Embryonic facial prominence (tissue), 1 donor: ENCODE measurements at regions not wholly inside any gene's neighbourhood (a gene's known extent, or its start where the extent isn't known, plus 50 kb on each side); places are given as distances from the start of the nearest gene placed in this dataset.
"Not testable (repeated sequence)": the region's sequence is repeated elsewhere in the genome, so short reads cannot be mapped to it uniquely, and the experiment has no call there.

Experiments
- DNase-seq: peaks from one replicate; pipeline ENCODE4 v3.0.0-alpha.2; 2016; ENCODE audit errors: extremely low spot score

GRCh38 chr13:66152596-66152995 lies 1077.5 kb downstream of the PCDH9 start:
- no peak for DNase-seq

- DNase-seq: not testable (repeated sequence)
Observed at GRCh38 chr13:66144357-66144756, 1085.8 kb downstream of the PCDH9 start.

GRCh38 chr13:66139701-66140100 lies 1090.4 kb downstream of the PCDH9 start:
- no peak for DNase-seq

- DNase-seq: no peak
Observed at GRCh38 chr13:66139250-66139649, 1090.9 kb downstream of the PCDH9 start.

GRCh38 chr13:66138172-66138811 lies 1091.8 kb downstream of the PCDH9 start:
- no peak for DNase-seq

GRCh38 chr13:66137384-66137783 lies 1092.8 kb downstream of the PCDH9 start:
- DNase-seq: no peak

GRCh38 chr13:66128692-66129269 lies 1101.4 kb downstream of the PCDH9 start:
- DNase-seq: no peak

GRCh38 chr13:66128201-66128600 lies 1101.9 kb downstream of the PCDH9 start:
- no peak for DNase-seq

GRCh38 chr13:66117563-66117962 lies 1112.6 kb downstream of the PCDH9 start:
- no peak for DNase-seq

GRCh38 chr13:66113882-66114526 lies 1116.1 kb downstream of the PCDH9 start:
- no peak for DNase-seq

GRCh38 chr13:66111628-66112027 lies 1118.5 kb downstream of the PCDH9 start:
- no peak for DNase-seq

- DNase-seq: no peak
Observed at GRCh38 chr13:66106246-66106645, 1123.9 kb downstream of the PCDH9 start.

- DNase-seq: no peak
Observed at GRCh38 chr13:66102864-66103263, 1127.3 kb downstream of the PCDH9 start.

GRCh38 chr13:66099825-66100224 lies 1130.3 kb downstream of the PCDH9 start:
- no peak for DNase-seq

GRCh38 chr13:66098931-66099628 lies 1131.1 kb downstream of the PCDH9 start:
- DNase-seq: no peak

- no peak for DNase-seq
Observed at GRCh38 chr13:66089711-66090110, 1140.4 kb downstream of the PCDH9 start.

GRCh38 chr13:66087269-66087710 lies 1142.8 kb downstream of the PCDH9 start:
- no peak for DNase-seq

GRCh38 chr13:66077132-66077689 lies 1152.9 kb downstream of the PCDH9 start:
- no peak for DNase-seq

- no peak for DNase-seq
Observed at GRCh38 chr13:66076417-66076816, 1153.7 kb downstream of the PCDH9 start.

- no peak for DNase-seq
Observed at GRCh38 chr13:66074018-66074615, 1156.0 kb downstream of the PCDH9 start.

GRCh38 chr13:66072097-66072496 lies 1158.0 kb downstream of the PCDH9 start:
- not testable (repeated sequence) for DNase-seq

GRCh38 chr13:66071608-66072007 lies 1158.5 kb downstream of the PCDH9 start:
- DNase-seq: no peak
